Sigmoid colon (tissue), 4 donors: ENCODE measurements at regions not wholly inside any gene's neighbourhood (a gene's known extent, or its start where the extent isn't known, plus 50 kb on each side); places are given as distances from the start of the nearest gene placed in this dataset.
"Not testable (repeated sequence)": the region's sequence is repeated elsewhere in the genome, so short reads cannot be mapped to it uniquely, and the experiment has no call there.

ENCODE experiments used
- CTCF ChIP-seq, 4 experiments: fragments of 450-650 bp in 3 of 4; fragments of 200-600 bp in 1 of 4; IDR thresholded peaks; one replicate each; pipeline ENCODE4 v1.5.1; 2016 to 2019; ENCODE audit warnings: antibody characterized with exemption in 4 of 4, mild to moderate bottlenecking in 3 of 4, moderate library complexity in 2 of 4
- EP300 ChIP-seq, 4 donors: sonication (generic); formaldehyde crosslinking; IDR thresholded peaks; one replicate each; pipeline ENCODE4 v1.6.1; 2017; ENCODE audit warnings: antibody characterized with exemption in 4 of 4
- POLR2A ChIP-seq, 2 donors: fragments of 450-650 bp; IDR thresholded peaks; one replicate each; pipeline ENCODE4 v1.6.1; 2016; ENCODE audit warnings: antibody characterized with exemption in 2 of 2, mild to moderate bottlenecking in 2 of 2, moderate library complexity in 2 of 2

GRCh38 chr9:96147029-96147428 is 154.9 kb downstream of the HSD17B3 start:
- TF ChIP-seq CTCF, EP300, POLR2A (IDR thresholded peaks at IDR 0.05): not testable (repeated sequence)
